ENCODE measurements at regions not wholly inside any gene's neighbourhood (a gene's known extent, or its start where the extent isn't known, plus 50 kb on each side); places are given as distances from the start of the nearest gene placed in this dataset.

DNA sequence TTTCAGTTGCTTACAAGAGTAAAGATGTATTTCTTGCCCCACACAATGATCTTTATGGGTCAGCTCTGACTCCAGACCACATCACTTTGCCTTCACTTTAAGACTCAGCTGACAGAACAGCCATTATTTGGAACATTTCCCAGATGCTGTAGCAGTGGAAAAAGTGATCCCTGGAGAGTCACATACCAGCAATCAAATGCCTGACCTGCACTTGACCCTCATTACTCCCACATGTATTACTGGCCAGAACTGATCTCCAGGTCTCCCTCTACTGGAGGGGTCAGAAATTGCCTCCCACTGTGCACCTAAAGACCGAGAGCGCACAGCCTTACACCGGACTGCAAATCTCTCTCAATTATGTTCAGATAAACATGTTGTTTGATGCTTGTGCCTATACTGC is 88.6 kb upstream of the ZNF385D start (continued):
- no peak for TF ChIP-seq CHD7 (IDR thresholded peaks at IDR 0.05; ENCODE audit: insufficient replicate concordance, low read length)
- no peak for TF ChIP-seq USF2 (IDR thresholded peaks at IDR 0.05; ENCODE audit: low read length)
- TF ChIP-seq TCF12 (IDR thresholded peaks at IDR 0.05; ENCODE audit: low read depth, low read length), result no peak
- TF ChIP-seq MAFK (IDR thresholded peaks at IDR 0.05; ENCODE audit: low read depth, low read length), result no peak
- TF ChIP-seq PHF8 (conservative IDR thresholded peaks at IDR 0.05; ENCODE audit: low read depth, low read length), result no peak
- no peak for TF ChIP-seq ASH2L (IDR thresholded peaks at IDR 0.05; ENCODE audit: low read length)
- TF ChIP-seq BCL11A (IDR thresholded peaks at IDR 0.05; ENCODE audit: low read depth in 2 of 2, low read length in 2 of 2), result no peak
- peak; percentile 76 for TF ChIP-seq TEAD4 (IDR thresholded peaks at IDR 0.05; ENCODE audit: low read depth, low read length)
- TF ChIP-seq SIN3A (conservative IDR thresholded peaks at IDR 0.05 in 1 of 2, IDR thresholded peaks at IDR 0.05 in 1 of 2; ENCODE audit: low read depth in 1 of 2, low read length in 2 of 2), result no peak
- no peak for TF ChIP-seq RFX5 (IDR thresholded peaks at IDR 0.05; ENCODE audit: borderline replicate concordance, low read depth, low read length)
- no peak for TF ChIP-seq FOSL1 (IDR thresholded peaks at IDR 0.05; ENCODE audit: insufficient read depth, low read depth, low read length)

Data from H1 (cell line).